GM21576 (cell line): ENCODE measurements at regions not wholly inside any gene's neighbourhood (a gene's known extent, or its start where the extent isn't known, plus 50 kb on each side); places are given as distances from the start of the nearest gene placed in this dataset.
A peak's percentile ranks its signal among the peaks of the same experiment; 100 is the strongest.
"Not testable (repeated sequence)": the region's sequence is repeated elsewhere in the genome, so short reads cannot be mapped to it uniquely, and the experiment has no call there.

Experiments used
- ATAC-seq: cut with Tn5 transposase; IDR thresholded peaks from one replicate; pipeline ENCODE4 v1.9.1; 2021; ENCODE audit warnings: mild to moderate bottlenecking, moderate library complexity; ENCODE audit not compliant: unreplicated experiment

DNA sequence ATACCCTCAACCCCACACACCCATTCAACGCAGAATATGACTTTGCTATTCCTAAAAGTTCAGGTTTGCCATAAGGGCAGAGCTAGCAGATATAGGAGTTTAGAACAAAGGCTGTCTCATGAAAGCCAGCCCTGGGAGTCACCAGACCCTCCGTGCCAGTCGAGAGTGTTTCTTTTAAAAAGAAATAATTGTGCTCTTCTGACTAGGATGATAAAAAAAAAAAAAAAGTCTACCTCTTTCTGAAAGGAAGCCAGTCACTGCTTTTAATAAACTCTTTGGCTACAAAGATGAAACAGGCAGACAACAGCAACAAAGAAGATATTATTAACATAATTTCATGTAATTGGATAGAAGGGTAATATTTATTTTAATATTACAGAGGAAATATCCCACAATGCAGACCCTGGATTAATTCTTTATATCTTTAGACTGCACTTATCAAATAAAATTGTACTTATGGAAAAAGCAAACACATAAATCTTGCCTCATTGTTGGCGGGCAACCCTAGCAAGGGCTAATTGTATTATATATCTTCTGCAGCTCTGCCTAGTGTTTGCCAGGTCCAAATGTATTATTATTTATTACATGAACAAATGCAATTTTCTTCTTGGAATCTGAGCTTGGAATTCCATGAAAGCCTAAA is 277.5 kb upstream of the DYNLRB2 start:
- ATAC-seq: no peak

DNA sequence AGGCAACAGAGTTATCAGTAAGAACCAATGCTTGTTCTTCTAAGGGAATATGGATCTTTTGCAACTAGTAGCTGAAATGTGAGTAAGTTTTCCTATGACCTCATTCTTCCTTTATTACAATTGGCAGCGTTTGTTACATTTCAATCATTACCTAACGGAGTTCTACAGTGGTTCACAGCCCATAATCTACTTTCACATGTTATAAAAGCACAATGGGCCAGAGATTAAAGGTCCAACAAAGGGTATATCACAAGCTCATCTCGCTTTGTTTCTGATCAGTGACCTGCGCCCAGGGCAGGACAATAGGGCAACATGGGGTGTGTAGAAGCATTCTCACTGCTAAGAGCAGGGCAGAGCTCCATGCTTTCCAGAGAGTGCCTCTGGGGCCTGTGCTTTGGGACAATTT is 279.9 kb upstream of the DYNLRB2 start:
- ATAC-seq: no peak

DNA sequence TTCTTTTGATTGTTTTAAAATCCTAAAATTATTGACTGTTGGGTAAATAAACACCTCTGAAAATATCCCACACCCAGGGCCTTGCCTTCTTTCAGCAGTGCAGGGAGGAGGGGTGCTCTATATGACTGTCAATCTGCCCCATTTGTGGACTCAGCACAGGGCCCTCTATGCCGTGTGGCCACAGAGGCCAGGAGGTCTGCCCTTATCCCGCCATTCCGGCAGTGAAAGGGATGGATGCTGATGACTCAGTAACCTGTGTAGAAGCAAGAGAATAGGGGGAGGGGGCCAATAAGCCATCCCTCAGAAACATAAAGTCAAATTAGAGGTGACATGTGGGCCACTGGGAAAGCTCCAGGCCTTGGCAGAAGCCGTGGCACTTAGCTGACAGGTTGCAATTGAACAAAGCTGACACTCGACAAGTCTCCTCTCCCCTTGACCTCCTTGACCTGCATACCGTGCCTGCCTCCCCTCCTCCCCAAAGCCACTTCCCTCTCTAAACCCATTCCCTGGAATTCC is 281.4 kb upstream of the DYNLRB2 start:
- ATAC-seq: no peak

DNA sequence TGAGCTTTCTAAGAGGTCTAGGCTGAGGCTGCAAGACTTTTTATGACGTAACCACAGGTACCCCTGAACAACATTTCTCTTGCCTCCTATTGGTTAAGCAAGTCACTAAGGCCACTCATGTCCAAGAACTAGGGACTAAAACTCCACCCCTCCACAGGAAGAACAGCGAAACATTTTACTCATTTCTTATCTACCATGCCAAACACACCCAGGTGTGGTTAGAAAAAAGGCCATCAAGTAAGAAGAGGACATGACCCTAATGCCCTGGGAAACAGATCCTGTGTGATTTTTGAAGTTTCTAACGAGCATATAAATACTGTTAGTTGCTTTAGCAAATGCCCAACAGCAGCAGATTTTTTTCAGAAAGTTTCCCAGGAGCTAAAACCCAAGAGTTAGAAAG is 282.4 kb upstream of the DYNLRB2 start:
- ATAC-seq: no peak

DNA sequence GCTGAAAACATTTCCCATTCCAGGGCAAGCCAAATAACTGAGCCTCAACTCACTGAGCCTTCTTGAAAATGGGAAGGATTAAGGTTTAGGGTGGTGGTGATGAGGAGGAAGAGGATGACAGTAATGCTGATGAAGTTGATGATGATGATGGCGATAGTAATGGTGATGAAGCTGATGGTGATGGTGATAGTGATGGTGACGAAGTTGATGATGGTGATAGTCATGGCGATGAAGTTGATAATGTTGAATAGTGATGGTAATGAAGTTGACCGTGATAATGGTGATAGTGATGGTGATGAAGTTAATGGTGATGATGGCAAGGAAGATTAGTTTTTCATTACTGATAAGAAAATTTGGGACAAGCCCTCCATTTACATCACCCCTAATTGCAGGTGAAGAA is 285.8 kb upstream of the DYNLRB2 start:
- no peak for ATAC-seq

DNA sequence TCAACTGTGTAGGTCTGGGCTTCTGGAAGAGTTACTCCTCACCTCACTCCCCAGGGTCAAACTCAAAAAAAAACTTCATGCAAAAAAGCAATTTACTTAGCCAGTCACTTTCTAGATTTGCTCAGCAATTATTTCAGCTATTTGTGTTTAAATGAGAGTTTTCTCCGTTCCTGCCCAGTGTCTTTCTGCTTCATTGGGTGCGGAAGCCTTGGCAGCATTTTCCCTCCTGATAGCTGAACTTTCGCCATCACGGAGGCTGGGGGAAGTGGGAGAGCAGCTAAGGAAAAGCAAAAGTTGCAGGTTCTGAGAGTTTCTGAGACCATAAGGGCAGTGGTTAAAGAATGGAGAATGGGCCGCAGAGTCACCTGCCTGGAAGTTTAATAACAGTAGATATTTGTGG is 287.1 kb upstream of the DYNLRB2 start:
- no peak for ATAC-seq

DNA sequence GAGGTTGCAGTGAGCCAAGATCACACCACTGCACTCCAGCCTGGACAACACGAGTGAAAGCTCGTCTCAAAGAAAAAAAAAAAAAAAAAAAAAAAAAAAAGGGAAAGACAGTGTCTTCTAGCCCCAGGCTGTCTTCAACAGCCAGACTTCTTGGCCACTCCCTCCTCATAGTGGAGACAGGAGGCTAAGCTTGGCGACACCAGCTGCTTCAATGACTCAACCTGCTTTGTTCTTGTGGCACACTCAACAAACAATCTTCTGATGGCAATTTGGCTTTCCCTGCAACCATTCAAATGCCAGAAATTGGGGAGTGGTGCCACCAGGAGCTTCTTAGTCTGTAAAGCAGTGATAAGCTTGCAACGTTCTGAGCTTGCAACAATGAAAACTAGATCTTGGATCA is 290.4 kb upstream of the DYNLRB2 start:
- no peak for ATAC-seq

DNA sequence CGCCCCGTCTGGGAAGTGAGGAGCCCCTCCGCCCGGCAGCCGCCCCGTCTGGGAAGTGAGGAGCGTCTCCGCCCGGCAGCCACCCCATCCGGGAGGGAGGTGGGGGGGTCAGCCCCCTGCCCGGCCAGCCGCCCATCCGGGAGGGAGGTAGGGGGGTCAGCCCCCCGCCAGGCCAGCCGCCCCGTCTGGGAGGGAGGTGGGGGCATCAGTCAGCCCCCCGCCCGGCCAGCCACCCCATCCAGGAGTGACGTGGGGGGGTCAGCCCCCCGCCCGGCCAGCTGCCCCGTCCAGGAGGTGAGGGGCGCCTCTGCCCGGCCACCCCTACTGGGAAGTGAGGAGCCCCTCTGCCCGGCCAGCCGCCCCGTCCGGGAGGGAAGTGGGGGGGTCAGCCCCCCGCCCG is 297.5 kb upstream of the DYNLRB2 start:
- not testable (repeated sequence) for ATAC-seq

DNA sequence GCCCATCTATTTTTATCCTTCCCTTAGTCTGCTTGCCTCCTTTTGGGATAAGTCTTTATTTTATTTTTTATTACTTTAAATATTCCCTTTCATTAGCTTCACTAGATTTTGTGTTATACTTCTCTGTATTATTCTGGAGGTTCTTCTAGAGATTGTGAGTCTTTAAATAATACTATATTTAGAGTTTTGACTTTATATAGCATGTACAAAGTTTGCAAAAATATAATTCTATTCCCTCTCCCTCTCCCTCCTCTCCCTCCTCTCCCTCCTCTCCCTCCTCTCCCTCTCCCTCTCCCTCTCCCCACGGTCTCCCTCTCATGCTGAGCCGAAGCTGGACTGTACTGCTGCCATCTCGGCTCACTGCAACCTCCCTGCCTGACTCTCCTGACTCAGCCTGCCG is 298.5 kb upstream of the DYNLRB2 start:
- not testable (repeated sequence) for ATAC-seq

DNA sequence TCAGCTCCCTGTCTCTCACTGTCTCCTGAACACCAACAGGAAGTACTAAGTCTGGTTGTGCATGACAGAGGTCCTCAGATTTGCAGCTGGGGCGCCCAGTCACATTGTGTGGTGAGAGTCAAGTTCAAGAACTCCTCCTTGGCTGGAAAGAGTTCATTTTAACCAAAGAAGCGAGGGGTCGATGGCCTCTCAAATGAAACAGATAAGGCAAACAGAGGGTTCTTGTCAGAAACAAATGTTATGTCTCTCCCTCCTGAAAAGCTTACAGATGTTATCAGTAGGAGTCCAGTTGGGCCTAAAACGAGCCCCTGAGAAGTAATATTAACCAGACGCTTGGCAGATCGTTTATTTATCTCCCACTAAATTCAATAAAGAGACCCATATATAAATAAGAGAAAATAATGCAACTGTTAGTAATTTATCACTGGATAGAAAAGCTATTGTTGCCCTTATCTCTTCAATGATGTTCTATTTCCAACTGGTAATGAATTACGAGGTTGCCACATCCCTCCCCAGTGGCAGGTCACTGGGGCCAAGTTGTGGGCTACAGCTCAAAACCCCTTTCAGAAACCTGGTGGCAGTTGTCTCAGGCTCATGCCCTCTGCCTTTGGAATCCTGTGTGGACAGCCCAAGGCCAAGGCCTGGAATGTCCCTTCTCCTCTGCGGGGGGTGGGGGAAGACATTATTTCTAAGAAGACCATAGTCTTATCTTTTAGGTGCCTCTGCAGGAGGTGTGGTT is 307.5 kb upstream of the DYNLRB2 start:
- ATAC-seq: no peak

DNA sequence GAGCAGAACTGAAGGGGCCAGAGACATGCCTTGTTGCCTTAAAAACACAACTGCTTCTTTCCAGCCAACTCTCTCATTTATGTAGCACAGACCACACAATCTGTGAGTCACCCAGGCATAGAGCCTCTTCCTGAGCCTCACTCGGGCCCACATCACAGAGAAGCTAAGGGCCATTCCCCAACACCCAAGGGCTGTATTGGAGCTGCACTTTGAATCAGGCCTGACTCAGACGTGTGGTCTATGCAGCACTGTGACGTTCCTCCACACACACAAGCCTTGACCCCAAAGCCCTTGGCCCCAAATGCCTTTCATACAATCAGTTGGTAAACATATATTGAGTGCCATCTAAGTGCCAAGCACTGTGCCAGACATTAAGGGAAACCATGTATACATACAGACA is 308.9 kb upstream of the DYNLRB2 start:
- ATAC-seq: peak; percentile 89

DNA sequence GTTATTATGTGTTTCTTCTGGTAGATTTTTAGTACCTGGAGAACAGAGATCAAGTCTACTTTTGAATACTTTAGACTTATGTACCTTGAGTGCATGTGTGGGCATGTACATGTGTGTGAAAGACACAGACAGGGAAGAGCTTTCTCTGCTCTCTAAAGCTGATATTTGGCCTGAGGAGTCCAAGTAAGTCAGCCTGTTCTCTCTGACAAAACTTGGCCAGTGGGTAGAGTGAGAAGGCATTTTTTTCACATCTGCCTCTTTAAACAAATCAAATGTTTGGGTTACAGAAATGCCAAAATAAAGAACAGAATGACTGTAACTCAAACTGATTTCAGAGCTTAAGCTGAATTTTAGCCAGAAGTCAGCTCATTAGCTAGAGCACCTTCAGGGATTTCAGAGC is 309.7 kb upstream of the DYNLRB2 start:
- ATAC-seq: no peak

DNA sequence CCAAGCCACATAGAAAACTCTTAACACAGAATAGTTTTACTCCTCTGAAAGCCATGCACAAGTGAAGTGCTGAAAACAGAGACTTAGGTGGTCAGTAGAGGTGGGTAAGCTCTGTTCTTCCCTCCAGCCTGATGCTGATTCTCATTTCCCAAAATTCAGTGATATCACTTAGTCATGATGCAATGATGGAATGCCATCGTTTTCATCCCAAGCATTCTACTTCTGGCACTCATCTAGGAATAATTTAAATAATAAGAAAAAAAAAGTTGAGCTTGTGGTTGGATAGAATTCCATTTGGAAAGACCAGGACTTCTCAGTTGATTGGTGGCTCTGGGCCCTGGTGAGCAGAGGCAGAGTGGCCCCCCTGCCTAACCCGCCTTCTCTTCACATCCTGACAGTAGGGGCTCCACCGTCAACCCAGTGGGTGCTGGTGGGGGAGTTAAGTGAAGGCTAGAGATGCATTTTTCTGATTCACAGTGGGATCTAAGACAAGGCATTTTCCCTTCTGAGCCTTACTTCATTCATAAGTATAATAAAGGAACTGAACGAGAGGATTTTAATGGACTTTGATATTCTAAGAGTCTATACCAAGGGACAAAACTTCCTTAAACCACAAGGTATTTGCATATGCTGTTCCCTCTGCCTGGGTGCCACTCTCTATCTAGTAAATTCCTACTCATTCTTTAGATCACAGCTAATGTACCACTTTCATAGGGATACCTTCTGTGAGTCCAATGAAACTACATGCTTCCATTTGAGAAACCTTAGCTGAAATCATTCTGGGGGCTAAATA is 310.3 kb upstream of the DYNLRB2 start:
- ATAC-seq: no peak

DNA sequence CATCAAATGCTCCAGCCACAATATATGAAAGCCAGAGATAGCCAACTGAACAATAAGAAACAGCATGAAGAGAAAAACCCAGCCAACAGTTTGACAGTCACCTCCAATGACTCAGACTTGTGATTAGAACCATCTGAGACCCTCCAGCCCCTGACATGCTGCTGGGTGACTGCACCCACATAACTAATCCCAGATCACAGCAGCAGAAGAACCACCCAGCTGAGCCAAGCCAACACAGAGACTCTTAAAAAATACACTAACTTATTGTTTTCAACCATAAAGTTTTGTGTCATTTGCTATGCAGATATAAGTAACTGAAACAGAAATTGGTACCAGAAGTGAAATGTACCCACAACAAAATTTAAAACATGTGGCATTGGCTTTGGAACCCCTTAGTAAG is 314.3 kb upstream of the DYNLRB2 start:
- no peak for ATAC-seq

DNA sequence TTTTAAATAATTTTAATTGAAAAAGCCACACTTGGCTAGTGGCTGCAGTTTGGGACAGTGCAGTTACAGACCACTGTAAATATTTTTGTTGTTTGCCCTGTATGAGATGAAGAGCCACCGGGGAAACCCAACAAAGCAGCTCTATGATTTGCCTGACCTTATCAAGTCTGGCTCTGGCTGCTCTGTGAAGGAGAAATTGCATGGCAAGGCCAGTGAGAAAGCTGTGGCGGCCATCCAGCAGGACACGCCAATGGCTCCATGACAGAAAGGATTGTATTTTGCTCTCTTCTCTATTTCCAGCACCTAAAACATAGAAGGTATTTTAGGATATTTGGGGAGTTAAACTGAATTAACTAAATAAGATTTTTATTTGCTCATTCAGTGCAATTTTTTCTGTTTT is 330.0 kb upstream of the DYNLRB2 start:
- ATAC-seq: no peak

DNA sequence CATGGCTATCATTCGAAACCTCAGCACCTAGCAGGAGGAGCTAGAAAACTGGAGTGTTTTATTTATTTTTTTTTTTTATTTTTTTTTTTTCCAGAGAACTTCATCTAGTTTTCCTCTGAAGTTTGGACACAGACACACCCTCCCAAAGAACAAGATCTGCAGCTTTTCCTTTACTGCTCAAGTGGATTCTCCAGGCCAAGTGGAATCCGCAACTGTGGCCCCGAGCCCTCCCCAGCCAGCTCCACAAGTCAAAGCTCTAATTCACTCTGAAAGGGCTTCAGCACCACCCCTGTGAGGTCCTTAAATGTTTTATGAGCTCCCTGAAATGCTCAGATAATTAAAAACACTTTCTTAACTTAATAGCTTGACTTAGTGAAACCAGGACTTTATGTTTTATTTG is 332.1 kb upstream of the DYNLRB2 start:
- ATAC-seq: no peak

DNA sequence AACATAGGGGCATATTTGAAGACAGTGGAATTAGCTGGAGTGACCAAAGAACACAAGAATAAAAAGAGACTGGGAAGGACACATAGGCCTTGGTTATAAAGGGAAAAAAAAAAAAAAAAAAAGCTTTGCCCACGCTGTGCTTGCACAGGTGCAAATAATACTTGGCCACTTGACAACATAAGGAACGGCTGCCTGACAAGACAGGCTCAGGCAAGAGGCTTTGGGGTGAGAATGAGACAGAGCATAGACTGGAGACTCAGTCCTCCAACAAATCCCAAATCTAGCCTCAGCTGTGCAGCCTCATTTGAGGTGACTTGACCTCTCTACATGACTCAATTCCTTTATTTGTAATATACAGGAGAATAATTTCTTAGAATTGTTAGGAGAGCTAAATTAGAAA is 332.8 kb upstream of the DYNLRB2 start:
- no peak for ATAC-seq

DNA sequence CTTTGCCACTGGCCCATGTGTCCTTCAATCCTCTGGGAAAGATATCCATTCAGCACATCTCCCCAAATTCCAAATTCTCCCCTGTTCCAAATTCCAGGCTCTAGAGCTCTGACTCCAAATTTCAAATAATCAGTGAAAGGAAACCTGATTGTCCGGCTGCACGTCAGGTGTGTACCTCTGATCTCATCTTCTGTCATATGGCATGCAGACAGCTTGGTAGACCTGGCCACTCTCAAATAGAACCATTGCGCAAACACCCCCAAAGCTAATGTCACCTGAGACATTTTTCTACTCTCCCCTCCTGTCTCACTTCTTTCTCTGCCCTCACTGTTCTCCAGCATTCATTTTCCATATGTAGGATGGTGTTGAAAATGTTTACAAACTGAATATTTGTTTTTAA is 337.0 kb upstream of the DYNLRB2 start:
- ATAC-seq: no peak

DNA sequence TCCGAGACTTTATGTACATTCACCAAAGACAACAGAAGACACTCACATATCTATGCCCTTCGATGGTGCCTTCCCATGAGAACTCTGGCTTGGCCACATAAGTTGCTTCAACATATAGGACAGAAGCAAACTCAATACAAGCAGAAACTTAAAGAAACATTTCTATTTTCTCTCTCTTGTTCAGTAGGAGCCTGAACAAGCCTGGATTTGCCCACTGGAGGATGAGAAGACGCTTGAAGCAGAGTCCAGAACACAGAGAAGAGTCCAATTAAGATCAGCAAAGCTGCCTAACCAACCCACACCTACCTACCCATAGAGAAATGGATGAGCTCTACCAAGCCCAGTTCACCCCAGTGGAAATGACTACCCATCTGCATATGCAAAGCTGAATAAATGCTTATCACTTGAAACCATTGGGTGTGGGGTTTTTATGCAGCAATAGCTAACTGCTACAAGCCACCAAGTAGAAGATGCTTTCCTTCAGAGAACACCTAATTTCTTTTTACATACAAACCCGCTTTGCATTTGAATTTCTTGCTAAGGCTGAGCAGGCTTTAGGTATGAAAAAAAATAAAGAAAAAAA is 337.9 kb upstream of the DYNLRB2 start:
- ATAC-seq: no peak

DNA sequence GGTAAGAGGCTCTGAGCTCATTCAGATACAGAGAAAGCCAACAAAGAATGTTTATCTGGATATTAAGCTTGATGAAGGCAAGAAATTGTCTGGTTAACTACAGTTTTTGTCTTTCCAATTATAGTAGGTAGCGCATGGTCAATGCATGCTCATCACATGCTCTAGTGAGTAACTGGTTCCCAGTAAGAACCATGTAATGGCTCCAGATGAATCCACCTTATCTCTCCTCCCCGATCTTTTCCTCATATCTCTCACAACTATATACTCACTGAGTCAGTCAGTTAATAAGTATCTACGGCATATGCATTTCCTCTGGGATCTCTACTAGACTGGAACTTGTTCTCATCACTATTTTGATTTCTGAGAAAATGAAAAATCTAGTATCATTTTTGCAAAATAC is 340.7 kb upstream of the DYNLRB2 start:
- no peak for ATAC-seq

DNA sequence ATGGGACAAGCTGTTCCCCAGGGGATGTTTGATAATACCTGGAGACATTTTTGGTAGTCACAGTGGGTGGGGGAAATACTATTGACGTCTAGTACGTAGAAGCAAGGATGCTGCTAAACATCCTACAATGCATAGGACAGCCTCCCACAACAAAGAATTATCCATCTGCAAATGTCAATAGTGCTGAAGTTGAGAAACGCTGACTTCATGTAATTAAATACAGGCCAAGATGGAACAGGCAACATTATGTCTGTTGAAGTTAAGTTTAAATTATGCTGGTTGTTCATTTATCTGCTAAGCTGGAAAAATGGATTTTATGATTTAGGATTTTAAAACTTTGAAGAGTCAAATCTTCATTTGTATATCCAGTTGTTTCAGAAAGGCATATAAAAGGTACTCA is 341.2 kb upstream of the DYNLRB2 start:
- ATAC-seq: no peak
